ENCODE measurements at regions not wholly inside any gene's neighbourhood (a gene's known extent, or its start where the extent isn't known, plus 50 kb on each side); places are given as distances from the start of the nearest gene placed in this dataset.

GRCh38 chr3:86645756-86646155 is 345.2 kb downstream of the VGLL3 start:
- TF ChIP-seq CTCF (IDR thresholded peaks at IDR 0.05), result no peak
- no peak for TF ChIP-seq POLR2A (IDR thresholded peaks at IDR 0.05)

All from uterus (tissue), 2 donors.